Panc1 (cell line): ENCODE measurements at regions not wholly inside any gene's neighbourhood (a gene's known extent, or its start where the extent isn't known, plus 50 kb on each side); places are given as distances from the start of the nearest gene placed in this dataset.

Experiments used
- ATAC-seq: fragments of 200-7000 bp; cut with Tn5 transposase; 2 replicates; pipeline ENCODE4 v1.9.1; 2020; ENCODE audit warnings: mild to moderate bottlenecking, moderate library complexity
- BruUV-seq: library from RNA; stranded (reverse); fragments of 400-500 nt; replicated peaks from 2 replicates; lab custom pipeline; 2021; lab: Mats Ljungman, UMichigan
- CTCF ChIA-PET: fragments of 300-600 bp; sonication (Branson Sonifier 250); formaldehyde crosslinking; loops from one replicate; lab custom pipeline; 2022; ENCODE audit warnings: antibody characterized with exemption; lab: Charles Lee
- POLR2A ChIA-PET: fragments of 300-600 bp; sonication (Branson Sonifier 250); formaldehyde crosslinking; loops from one replicate; lab custom pipeline; 2022; ENCODE audit warnings: antibody characterized with exemption; lab: Charles Lee
- DNase-seq: peaks from one replicate; pipeline ENCODE4 v3.0.0-alpha.2; 2010; ENCODE audit warnings: low read depth, low spot score
- H3K27ac ChIP-seq: 2 replicates; pipeline ENCODE4 v1.5.1; 2011; ENCODE audit warnings: mild to moderate bottlenecking, low read length, inconsistent platforms
- H3K27me3 ChIP-seq: fragments of 200-500 bp; sonication (Bioruptor generic); 2 replicates; pipeline ENCODE4 v1.6.0; 2014; ENCODE audit warnings: low read length, inconsistent platforms; ENCODE audit not compliant: control insufficient read depth, insufficient read depth
- H3K36me3 ChIP-seq: fragments of 200-500 bp; sonication (Bioruptor generic); 2 replicates; pipeline ENCODE4 v1.5.1; 2014; ENCODE audit warnings: inconsistent platforms, mild to moderate bottlenecking, low read length, moderate library complexity; ENCODE audit not compliant: control insufficient read depth, insufficient read depth
- H3K4me1 ChIP-seq: 2 replicates; pipeline ENCODE4 v1.5.1; 2011; ENCODE audit warnings: inconsistent platforms, mild to moderate bottlenecking, low read length, moderate library complexity; ENCODE audit not compliant: control insufficient read depth, insufficient read depth
- H3K4me3 ChIP-seq, 2 experiments: 2 replicates each; pipeline ENCODE4 v1.5.1; 2011 to 2012; ENCODE audit warnings: low read depth in 2 of 2, low read length in 2 of 2, mild to moderate bottlenecking in 2 of 2, inconsistent platforms in 1 of 2, moderate library complexity in 1 of 2
- H3K9me3 ChIP-seq: fragments of 200-500 bp; sonication (Bioruptor generic); 2 replicates; pipeline ENCODE4 v1.5.1; 2014; ENCODE audit warnings: low read depth, mild to moderate bottlenecking, inconsistent platforms, low read length, moderate library complexity; ENCODE audit not compliant: control insufficient read depth, insufficient read depth
- POLR2AphosphoS5 ChIP-seq: IDR thresholded peaks from 2 replicates; pipeline ENCODE4 v1.6.1; 2012; ENCODE audit warnings: mild to moderate bottlenecking, low read depth, low read length, moderate library complexity
- SIN3A ChIP-seq: IDR thresholded peaks from 2 replicates; pipeline ENCODE4 v1.6.1; 2012; ENCODE audit warnings: low read depth, mild to moderate bottlenecking, low read length, moderate library complexity, borderline replicate concordance; ENCODE audit not compliant: insufficient read depth
- TCF7L2 ChIP-seq: IDR thresholded peaks from 2 replicates; pipeline ENCODE4 v1.6.1; 2011; ENCODE audit warnings: mild to moderate bottlenecking, low read depth, low read length, inconsistent platforms
- in situ Hi-C: cut with HindIII; loops from 2 replicates; pipeline ENCODE4 v1.10.0; 2016; ENCODE audit warnings: low sequenced_read_pairs, low pct_unique_long_range_greater_than_20kb
- intact Hi-C: fragments of 100-400 bp; cut with micrococcal nuclease; formaldehyde crosslinking; loops from one replicate; pipeline ENCODE4 v1.10.0; 2022; ENCODE audit not compliant: unreplicated experiment
- TF ChIP-seq, protein P1 (sequence below): fragments of 450-650 bp; IDR thresholded peaks from 2 replicates; pipeline ENCODE4 v1.5.1; 2017; ENCODE audit warnings: mild to moderate bottlenecking
- TF ChIP-seq, protein P2 (sequence below), 2 experiments: IDR thresholded peaks; 2 replicates each; pipeline ENCODE4 v1.6.1; 2011 to 2012; ENCODE audit warnings: low read depth in 2 of 2, control low read depth in 1 of 2, low read length in 1 of 2, mild to moderate bottlenecking in 1 of 2, moderate library complexity in 1 of 2; ENCODE audit not compliant: insufficient read depth in 1 of 2

DNA sequence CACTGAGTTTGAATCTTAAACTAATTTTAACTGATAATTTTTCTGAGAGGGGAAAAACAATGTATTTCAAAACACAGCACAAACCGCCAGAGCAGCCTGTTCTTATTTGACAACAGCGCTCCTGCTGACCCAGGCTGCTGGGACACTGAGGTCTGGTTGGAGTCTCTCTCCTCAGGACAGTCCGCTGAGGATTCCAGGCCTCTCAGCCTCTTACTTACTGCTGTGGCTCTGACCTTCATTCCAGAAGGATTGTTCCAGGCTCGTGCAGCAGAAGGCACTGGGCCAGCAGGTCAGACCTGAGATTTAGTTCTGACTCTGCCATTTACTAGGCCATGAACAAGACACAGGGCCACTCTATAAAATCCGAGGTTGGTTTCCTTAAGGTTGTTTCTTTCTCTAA is 393.6 kb downstream of the TDRD3 start:
- DNase-seq (no peak), ATAC-seq (no peak)
- Histone ChIP-seq H3K4me3 (no peak overlapping the region), H3K27me3 (no peaks in the 10 kb centered on the region), H3K4me1 (no peaks in the 10 kb centered on the region), H3K27ac (no peak overlapping the region), H3K9me3 (no peaks in the 10 kb centered on the region), H3K36me3 (no peaks in the 10 kb centered on the region)
- CTCF ChIA-PET, result no interaction called here
- TF ChIP-seq POLR2AphosphoS5, result no peak
- TF ChIP-seq TCF7L2, result no peak
- TF ChIP-seq, protein P1, sequence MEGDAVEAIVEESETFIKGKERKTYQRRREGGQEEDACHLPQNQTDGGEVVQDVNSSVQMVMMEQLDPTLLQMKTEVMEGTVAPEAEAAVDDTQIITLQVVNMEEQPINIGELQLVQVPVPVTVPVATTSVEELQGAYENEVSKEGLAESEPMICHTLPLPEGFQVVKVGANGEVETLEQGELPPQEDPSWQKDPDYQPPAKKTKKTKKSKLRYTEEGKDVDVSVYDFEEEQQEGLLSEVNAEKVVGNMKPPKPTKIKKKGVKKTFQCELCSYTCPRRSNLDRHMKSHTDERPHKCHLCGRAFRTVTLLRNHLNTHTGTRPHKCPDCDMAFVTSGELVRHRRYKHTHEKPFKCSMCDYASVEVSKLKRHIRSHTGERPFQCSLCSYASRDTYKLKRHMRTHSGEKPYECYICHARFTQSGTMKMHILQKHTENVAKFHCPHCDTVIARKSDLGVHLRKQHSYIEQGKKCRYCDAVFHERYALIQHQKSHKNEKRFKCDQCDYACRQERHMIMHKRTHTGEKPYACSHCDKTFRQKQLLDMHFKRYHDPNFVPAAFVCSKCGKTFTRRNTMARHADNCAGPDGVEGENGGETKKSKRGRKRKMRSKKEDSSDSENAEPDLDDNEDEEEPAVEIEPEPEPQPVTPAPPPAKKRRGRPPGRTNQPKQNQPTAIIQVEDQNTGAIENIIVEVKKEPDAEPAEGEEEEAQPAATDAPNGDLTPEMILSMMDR, result no peak
- TF ChIP-seq SIN3A, result no peak
- TF ChIP-seq, protein P2, sequence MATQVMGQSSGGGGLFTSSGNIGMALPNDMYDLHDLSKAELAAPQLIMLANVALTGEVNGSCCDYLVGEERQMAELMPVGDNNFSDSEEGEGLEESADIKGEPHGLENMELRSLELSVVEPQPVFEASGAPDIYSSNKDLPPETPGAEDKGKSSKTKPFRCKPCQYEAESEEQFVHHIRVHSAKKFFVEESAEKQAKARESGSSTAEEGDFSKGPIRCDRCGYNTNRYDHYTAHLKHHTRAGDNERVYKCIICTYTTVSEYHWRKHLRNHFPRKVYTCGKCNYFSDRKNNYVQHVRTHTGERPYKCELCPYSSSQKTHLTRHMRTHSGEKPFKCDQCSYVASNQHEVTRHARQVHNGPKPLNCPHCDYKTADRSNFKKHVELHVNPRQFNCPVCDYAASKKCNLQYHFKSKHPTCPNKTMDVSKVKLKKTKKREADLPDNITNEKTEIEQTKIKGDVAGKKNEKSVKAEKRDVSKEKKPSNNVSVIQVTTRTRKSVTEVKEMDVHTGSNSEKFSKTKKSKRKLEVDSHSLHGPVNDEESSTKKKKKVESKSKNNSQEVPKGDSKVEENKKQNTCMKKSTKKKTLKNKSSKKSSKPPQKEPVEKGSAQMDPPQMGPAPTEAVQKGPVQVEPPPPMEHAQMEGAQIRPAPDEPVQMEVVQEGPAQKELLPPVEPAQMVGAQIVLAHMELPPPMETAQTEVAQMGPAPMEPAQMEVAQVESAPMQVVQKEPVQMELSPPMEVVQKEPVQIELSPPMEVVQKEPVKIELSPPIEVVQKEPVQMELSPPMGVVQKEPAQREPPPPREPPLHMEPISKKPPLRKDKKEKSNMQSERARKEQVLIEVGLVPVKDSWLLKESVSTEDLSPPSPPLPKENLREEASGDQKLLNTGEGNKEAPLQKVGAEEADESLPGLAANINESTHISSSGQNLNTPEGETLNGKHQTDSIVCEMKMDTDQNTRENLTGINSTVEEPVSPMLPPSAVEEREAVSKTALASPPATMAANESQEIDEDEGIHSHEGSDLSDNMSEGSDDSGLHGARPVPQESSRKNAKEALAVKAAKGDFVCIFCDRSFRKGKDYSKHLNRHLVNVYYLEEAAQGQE (IDR thresholded peaks at IDR 0.05; ENCODE audit: insufficient read depth in 1 of 2, low read depth in 2 of 2, low read length in 1 of 2), result no peak
- in situ Hi-C loops, result no loop called here
- POLR2A ChIA-PET, result no interaction called here
- intact Hi-C loops, result no loop called here
- BruUV-seq, result no TSS peak

DNA sequence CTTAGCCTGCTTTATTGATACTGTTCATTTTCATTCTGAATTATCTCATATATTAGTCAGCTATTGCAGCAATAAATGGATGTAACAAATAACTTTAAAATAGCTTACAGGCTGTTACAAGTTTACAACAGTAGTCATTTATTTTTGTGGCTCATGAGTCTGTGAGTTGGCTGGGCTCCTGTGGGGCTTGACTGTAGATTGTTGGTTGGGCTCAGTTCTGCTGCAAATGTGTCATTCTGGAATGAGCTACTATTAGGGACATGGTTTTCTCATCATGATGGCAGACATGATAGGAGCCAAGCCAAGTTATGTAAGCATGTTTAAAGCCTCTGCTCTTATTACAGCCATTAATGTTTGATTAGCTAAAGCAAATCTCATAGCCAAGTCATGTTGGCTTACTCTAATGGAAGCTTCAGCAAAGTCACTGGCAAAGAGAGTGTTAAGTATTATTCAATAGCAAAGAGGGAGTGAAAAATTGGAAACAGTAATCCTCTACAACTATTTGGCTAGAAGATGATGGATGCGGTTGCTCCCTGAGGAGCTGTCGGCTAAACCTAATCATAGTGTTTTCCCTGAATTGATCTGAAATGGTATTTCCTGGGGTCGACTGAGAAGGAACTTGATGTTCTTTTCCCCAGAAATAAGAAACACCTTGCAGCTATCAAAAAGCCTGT is 391.3 kb downstream of the TDRD3 start:
- TF ChIP-seq, protein P1, result no peak
- TF ChIP-seq SIN3A (no peak), POLR2AphosphoS5 (no peak), TCF7L2 (no peak)
- TF ChIP-seq, protein P2 (IDR thresholded peaks at IDR 0.05; ENCODE audit: insufficient read depth in 1 of 2, low read depth in 2 of 2, low read length in 1 of 2), result no peak
- Histone ChIP-seq H3K4me3 (no peak overlapping the region), H3K27me3 (no peaks in the 10 kb centered on the region), H3K36me3 (no peaks in the 10 kb centered on the region), H3K27ac (no peak overlapping the region), H3K4me1 (no peaks in the 10 kb centered on the region), H3K9me3 (no peaks in the 10 kb centered on the region)
- no TSS peak for BruUV-seq
- no peak for ATAC-seq
- CTCF ChIA-PET, result no interaction called here
- intact Hi-C loops (no loop called here), in situ Hi-C loops (no loop called here)
- no peak for DNase-seq
- POLR2A ChIA-PET, result no interaction called here
